SK-N-SH (cell line): ENCODE measurements at regions not wholly inside any gene's neighbourhood (a gene's known extent, or its start where the extent isn't known, plus 50 kb on each side); places are given as distances from the start of the nearest gene placed in this dataset.

ENCODE experiments used
- CTCF ChIA-PET: fragments of 300-600, 350-600 bp; formaldehyde crosslinking; extraction: SDS; loops from one replicate; lab custom pipeline; 2021; lab: Yijun Ruan, JAX
- POLR2A ChIA-PET: fragments of 350-600 bp; sonication (Branson Sonifier 250); formaldehyde crosslinking; extraction: SDS; loops from one replicate; lab custom pipeline; 2020; ENCODE audit warnings: antibody characterized with exemption, inconsistent platforms; lab: Yijun Ruan, JAX
- DNase-seq: peaks from one replicate; pipeline ENCODE4 v3.0.0; 2012
- H2AFZ ChIP-seq: fragments of 200-600 bp; sonication (generic); 2 replicates; pipeline ENCODE4 v1.8.1; 2016; ENCODE audit warnings: antibody characterized with exemption, mild to moderate bottlenecking, low read depth
- H3F3A ChIP-seq: fragments of 200-600 bp; sonication (generic); replicated peaks from 2 replicates; pipeline ENCODE3; 2016; ENCODE audit warnings: antibody characterized with exemption, mild to moderate bottlenecking; ENCODE audit not compliant: insufficient read depth
- H3K27ac ChIP-seq, 2 experiments: fragments of 200-500 bp in 1 of 2; fragments of 200-600 bp in 1 of 2; sonication (Bioruptor generic) in 1 of 2; sonication (generic), shearing (Covaris generic) in 1 of 2; 2 replicates each; pipeline versions ENCODE4 v1.5.1 to v1.6.1; 2014 to 2016; ENCODE audit warnings: low read depth in 2 of 2, inconsistent platforms in 1 of 2, low read length in 1 of 2, mild to moderate bottlenecking in 1 of 2, mixed read lengths in 1 of 2
- H3K27me3 ChIP-seq: fragments of 200-600 bp; sonication (generic), shearing (Covaris generic); 2 replicates; pipeline ENCODE4 v1.6.1; 2016; ENCODE audit warnings: mixed run types; ENCODE audit not compliant: insufficient read depth
- H3K36me3 ChIP-seq, 2 experiments: fragments of 200-500 bp in 1 of 2; fragments of 200-600 bp in 1 of 2; sonication (Bioruptor generic) in 1 of 2; sonication (generic) in 1 of 2; replicated peaks in 1 of 2; 2 replicates each; pipeline versions ENCODE3 to v1.5.1; 2014 to 2016; ENCODE audit warnings: low read length in 1 of 2, mild to moderate bottlenecking in 1 of 2; ENCODE audit not compliant: insufficient read depth in 2 of 2, control insufficient read depth in 1 of 2
- H3K4me1 ChIP-seq, 2 experiments: fragments of 200-500 bp in 1 of 2; fragments of 200-600 bp in 1 of 2; sonication (Bioruptor generic) in 1 of 2; sonication (generic), shearing (Covaris generic) in 1 of 2; 2 replicates each; pipeline versions ENCODE4 v1.5.1 to v1.6.1; 2014 to 2016; ENCODE audit warnings: low read depth in 1 of 2, low read length in 1 of 2, mixed run types in 1 of 2; ENCODE audit not compliant: insufficient read depth in 2 of 2, control insufficient read depth in 1 of 2
- H3K4me2 ChIP-seq: fragments of 200-600 bp; sonication (generic), shearing (Covaris generic); 2 replicates; pipeline ENCODE4 v1.6.1; 2017; ENCODE audit warnings: mixed run types
- H3K4me3 ChIP-seq, 2 experiments: fragments of 200-500 bp in 1 of 2; fragments of 200-600 bp in 1 of 2; sonication (Bioruptor generic) in 1 of 2; sonication (generic), shearing (Covaris generic) in 1 of 2; 2 replicates each; pipeline versions ENCODE4 v1.5.1 to v1.8.1; 2014 to 2016; ENCODE audit warnings: low read depth in 2 of 2, inconsistent platforms in 1 of 2, low read length in 1 of 2, mild to moderate bottlenecking in 1 of 2, mixed read lengths in 1 of 2, moderate library complexity in 1 of 2
- H3K79me2 ChIP-seq: fragments of 200-600 bp; sonication (generic); 2 replicates; pipeline ENCODE4 v1.8.1; 2017; ENCODE audit warnings: mild to moderate bottlenecking; ENCODE audit not compliant: insufficient read depth
- H3K9ac ChIP-seq: fragments of 200-600 bp; sonication (generic); 2 replicates; pipeline ENCODE4 v1.6.1; 2017; ENCODE audit warnings: mixed run types
- H3K9me2 ChIP-seq: fragments of 200-600 bp; sonication (generic); 2 replicates; pipeline ENCODE4 v1.6.1; 2017; ENCODE audit warnings: mixed run types
- H3K9me3 ChIP-seq: fragments of 200-600 bp; sonication (generic); 2 replicates; pipeline ENCODE4 v1.6.1; 2017; ENCODE audit warnings: mixed run types, mild to moderate bottlenecking, moderate library complexity
- H4K20me1 ChIP-seq: fragments of 200-600 bp; sonication (generic); 2 replicates; pipeline ENCODE4 v1.6.1; 2017; ENCODE audit warnings: mild to moderate bottlenecking, mixed run types; ENCODE audit not compliant: insufficient read depth
- CTCF ChIP-seq: fragments of 200-600 bp; sonication (generic); IDR thresholded peaks from 2 replicates; pipeline ENCODE4 v1.6.1; 2017; ENCODE audit warnings: antibody characterized with exemption, mild to moderate bottlenecking, moderate library complexity
- EZH2phosphoT487 ChIP-seq: fragments of 200-600 bp; sonication (generic); IDR thresholded peaks from 2 replicates; pipeline ENCODE4 v1.6.1; 2017; ENCODE audit warnings: low read depth, mixed run types, mild to moderate bottlenecking, antibody characterized with exemption, moderate library complexity, borderline replicate concordance
- FOSL2 ChIP-seq: IDR thresholded peaks from 2 replicates; pipeline ENCODE4 v1.4.0; 2012; ENCODE audit warnings: low read depth, mild to moderate bottlenecking, moderate library complexity, borderline replicate concordance
- GATA2 ChIP-seq: sonication (generic); formaldehyde crosslinking; IDR thresholded peaks from 2 replicates; pipeline ENCODE4 v1.5.0; 2020; ENCODE audit warnings: mild to moderate bottlenecking, missing genetic modification reagents
- IRF3 ChIP-seq: fragments of 150-350 bp; IDR thresholded peaks from 2 replicates; pipeline ENCODE4 v1.6.1; 2016; ENCODE audit warnings: mild to moderate bottlenecking, low read depth, low read length
- POLR2AphosphoS5 ChIP-seq: IDR thresholded peaks from 2 replicates; pipeline ENCODE4 v1.6.1; 2012; ENCODE audit warnings: low read depth, low read length
- RCOR1 ChIP-seq: fragments of 150-350 bp; IDR thresholded peaks from 2 replicates; pipeline ENCODE4 v1.6.1; 2017; ENCODE audit warnings: antibody characterized with exemption, low read length
- RFX5 ChIP-seq: IDR thresholded peaks from 2 replicates; pipeline ENCODE4 v1.6.1; 2012; ENCODE audit warnings: mild to moderate bottlenecking, improper control_type of control experiment, low read length
- RXRA ChIP-seq: IDR thresholded peaks from 2 replicates; pipeline ENCODE4 v1.4.0; 2012; ENCODE audit warnings: low read depth, mild to moderate bottlenecking, borderline replicate concordance
- SMC3 ChIP-seq: IDR thresholded peaks from 2 replicates; pipeline ENCODE4 v1.6.1; 2012; ENCODE audit warnings: low read depth, low read length, improper control_type of control experiment
- TAF1 ChIP-seq: IDR thresholded peaks from 2 replicates; pipeline ENCODE4 v1.6.1; 2012; ENCODE audit warnings: low read depth, mild to moderate bottlenecking, low read length, moderate library complexity, borderline replicate concordance
- TEAD4 ChIP-seq: IDR thresholded peaks from 2 replicates; pipeline ENCODE4 v1.4.0; 2012; ENCODE audit warnings: mild to moderate bottlenecking, borderline replicate concordance; ENCODE audit not compliant: insufficient read depth
- USF1 ChIP-seq: IDR thresholded peaks from 2 replicates; pipeline ENCODE4 v1.4.0; 2012; ENCODE audit warnings: low read depth, borderline replicate concordance
- USF2 ChIP-seq: fragments of 150-350 bp; IDR thresholded peaks from 2 replicates; pipeline ENCODE4 v1.6.1; 2017; ENCODE audit warnings: antibody characterized with exemption, low read length, low read depth, borderline replicate concordance
- WGBS: methylation state at CpG from one replicate; pipeline ENCODE4 v1.1.6; 2017; ENCODE audit warnings: low lambda C conversion rate; 5-methylcytosine and 5-hydroxymethylcytosine counted together

GRCh38 chr4:165779950-165780670, 92.9 kb upstream of the TLL1 start (continued):
- TF ChIP-seq GATA2 (CRISPR knock-in tag) (no peak), SMC3 (no peak), EZH2phosphoT487 (no peak), USF2 (no peak), RXRA (no peak), RFX5 (no peak), TAF1 (no peak), RCOR1 (no peak)

- no peak overlapping the region for H3K4me2 ChIP-seq
- WGBS: 0% methylated on average over 1 of the region's 1 CpG
- H3K9ac ChIP-seq: no peak overlapping the region
- no peaks in the 10 kb centered on the region for H3K9me3 ChIP-seq
- H2AFZ ChIP-seq: no peak overlapping the region
- no peaks in the 10 kb centered on the region for H3F3A ChIP-seq
- no peak for DNase-seq
- no peaks in the 10 kb centered on the region for H3K27me3 ChIP-seq
- H3K9me2 ChIP-seq: no peaks in the 10 kb centered on the region; the same call in 1 of the 2 replicates
- H3K4me3 ChIP-seq: no peak overlapping the region
- ChIA-PET CTCF (no interaction called here), POLR2A (no interaction called here)
- H3K36me3 ChIP-seq: no peaks in the 10 kb centered on the region
- H3K27ac ChIP-seq: no peak overlapping the region
- H3K4me1 ChIP-seq: no peaks in the 10 kb centered on the region
- H3K79me2 ChIP-seq: no peaks in the 10 kb centered on the region
- no peaks in the 10 kb centered on the region for H4K20me1 ChIP-seq
- TF ChIP-seq IRF3 (no peak), TEAD4 (no peak), GATA2 (CRISPR knock-in tag) (no peak), FOSL2 (no peak), CTCF (no peak), POLR2AphosphoS5 (no peak), USF1 (no peak), RXRA (no peak)
Measured at GRCh38 chr4:165780735-165781134, 92.3 kb upstream of the TLL1 start.
